ENCODE measurements at regions not wholly inside any gene's neighbourhood (a gene's known extent, or its start where the extent isn't known, plus 50 kb on each side); places are given as distances from the start of the nearest gene placed in this dataset.

GRCh38 chr12:27894309-27894708 lies 78.2 kb downstream of the PTHLH start:
- Histone ChIP-seq H3K27me3 (replicated peaks; ENCODE audit: control insufficient read depth, insufficient read depth, low read length) (no peaks in the 10 kb centered on the region), H3K4me3 (replicated peaks; ENCODE audit: low read depth, low read length) (no peak overlapping the region), H3K36me3 (ENCODE audit: control insufficient read depth, insufficient read depth, low read length) (no peaks in the 10 kb centered on the region)
- no peak for TF ChIP-seq CTCF (IDR thresholded peaks at IDR 0.05; ENCODE audit: insufficient read depth, low read length, poor library complexity, severe bottlenecking)
- DNase-seq (ENCODE audit: extremely low read depth, insufficient read length): no peak

GRCh38 chr12:27879708-27880107 lies 92.8 kb downstream of the PTHLH start:
- Histone ChIP-seq H3K36me3 (ENCODE audit: control insufficient read depth, insufficient read depth, low read length) (no peaks in the 10 kb centered on the region), H3K27me3 (replicated peaks; ENCODE audit: control insufficient read depth, insufficient read depth, low read length) (no peaks in the 10 kb centered on the region), H3K4me3 (replicated peaks; ENCODE audit: low read depth, low read length) (no peak overlapping the region)
- no peak for TF ChIP-seq CTCF (IDR thresholded peaks at IDR 0.05; ENCODE audit: insufficient read depth, low read length, poor library complexity, severe bottlenecking)
- DNase-seq (ENCODE audit: extremely low read depth, insufficient read length): no peak

- Histone ChIP-seq H3K4me3 (replicated peaks; ENCODE audit: low read depth, low read length) (no peak overlapping the region), H3K36me3 (ENCODE audit: control insufficient read depth, insufficient read depth, low read length) (no peaks in the 10 kb centered on the region), H3K27me3 (replicated peaks; ENCODE audit: control insufficient read depth, insufficient read depth, low read length) (no peaks in the 10 kb centered on the region)
- no peak for DNase-seq (ENCODE audit: extremely low read depth, insufficient read length)
- TF ChIP-seq CTCF (IDR thresholded peaks at IDR 0.05; ENCODE audit: insufficient read depth, low read length, poor library complexity, severe bottlenecking): no peak
Measured at GRCh38 chr12:27875677-27876076, 95.6 kb upstream of the MANSC4 start.

- TF ChIP-seq CTCF (IDR thresholded peaks at IDR 0.05; ENCODE audit: insufficient read depth, low read length, poor library complexity, severe bottlenecking): no peak
- Histone ChIP-seq H3K27me3 (replicated peaks; ENCODE audit: control insufficient read depth, insufficient read depth, low read length) (no peaks in the 10 kb centered on the region), H3K4me3 (replicated peaks; ENCODE audit: low read depth, low read length) (no peak overlapping the region), H3K36me3 (ENCODE audit: control insufficient read depth, insufficient read depth, low read length) (no peaks in the 10 kb centered on the region)
- DNase-seq (ENCODE audit: extremely low read depth, insufficient read length): no peak
Measured at GRCh38 chr12:27873010-27873409, 93.0 kb upstream of the MANSC4 start.

GRCh38 chr12:27871946-27872345 lies 91.9 kb upstream of the MANSC4 start:
- no peak for DNase-seq (ENCODE audit: extremely low read depth, insufficient read length)
- H3K36me3 ChIP-seq (ENCODE audit: control insufficient read depth, insufficient read depth, low read length): no peaks in the 10 kb centered on the region
- no peak for TF ChIP-seq CTCF (IDR thresholded peaks at IDR 0.05; ENCODE audit: insufficient read depth, low read length, poor library complexity, severe bottlenecking)
- no peaks in the 10 kb centered on the region for H3K27me3 ChIP-seq (replicated peaks; ENCODE audit: control insufficient read depth, insufficient read depth, low read length)
- no peak overlapping the region for H3K4me3 ChIP-seq (replicated peaks; ENCODE audit: low read depth, low read length)

GRCh38 chr12:27870939-27871338 lies 90.9 kb upstream of the MANSC4 start:
- TF ChIP-seq CTCF (IDR thresholded peaks at IDR 0.05; ENCODE audit: insufficient read depth, low read length, poor library complexity, severe bottlenecking): no peak
- Histone ChIP-seq H3K36me3 (ENCODE audit: control insufficient read depth, insufficient read depth, low read length) (no peaks in the 10 kb centered on the region), H3K4me3 (replicated peaks; ENCODE audit: low read depth, low read length) (no peak overlapping the region), H3K27me3 (replicated peaks; ENCODE audit: control insufficient read depth, insufficient read depth, low read length) (no peaks in the 10 kb centered on the region)
- no peak for DNase-seq (ENCODE audit: extremely low read depth, insufficient read length)
